Panc1 (cell line): ENCODE measurements at regions not wholly inside any gene's neighbourhood (a gene's known extent, or its start where the extent isn't known, plus 50 kb on each side); places are given as distances from the start of the nearest gene placed in this dataset.

Source experiments
- ATAC-seq: fragments of 200-7000 bp; cut with Tn5 transposase; 2 replicates; pipeline ENCODE4 v1.9.1; 2020; ENCODE audit warnings: mild to moderate bottlenecking, moderate library complexity
- BruUV-seq: library from RNA; stranded (reverse); fragments of 400-500 nt; replicated peaks from 2 replicates; lab custom pipeline; 2021; lab: Mats Ljungman, UMichigan
- CTCF ChIA-PET: fragments of 300-600 bp; sonication (Branson Sonifier 250); formaldehyde crosslinking; loops from one replicate; lab custom pipeline; 2022; ENCODE audit warnings: antibody characterized with exemption; lab: Charles Lee
- POLR2A ChIA-PET: fragments of 300-600 bp; sonication (Branson Sonifier 250); formaldehyde crosslinking; loops from one replicate; lab custom pipeline; 2022; ENCODE audit warnings: antibody characterized with exemption; lab: Charles Lee
- DNase-seq: peaks from one replicate; pipeline ENCODE4 v3.0.0-alpha.2; 2010; ENCODE audit warnings: low read depth, low spot score
- H3K27ac ChIP-seq: 2 replicates; pipeline ENCODE4 v1.5.1; 2011; ENCODE audit warnings: mild to moderate bottlenecking, low read length, inconsistent platforms
- H3K27me3 ChIP-seq: fragments of 200-500 bp; sonication (Bioruptor generic); 2 replicates; pipeline ENCODE4 v1.6.0; 2014; ENCODE audit warnings: low read length, inconsistent platforms; ENCODE audit not compliant: control insufficient read depth, insufficient read depth
- H3K36me3 ChIP-seq: fragments of 200-500 bp; sonication (Bioruptor generic); 2 replicates; pipeline ENCODE4 v1.5.1; 2014; ENCODE audit warnings: inconsistent platforms, mild to moderate bottlenecking, low read length, moderate library complexity; ENCODE audit not compliant: control insufficient read depth, insufficient read depth
- H3K4me1 ChIP-seq: 2 replicates; pipeline ENCODE4 v1.5.1; 2011; ENCODE audit warnings: inconsistent platforms, mild to moderate bottlenecking, low read length, moderate library complexity; ENCODE audit not compliant: control insufficient read depth, insufficient read depth
- H3K4me3 ChIP-seq, 2 experiments: 2 replicates each; pipeline ENCODE4 v1.5.1; 2011 to 2012; ENCODE audit warnings: low read depth in 2 of 2, low read length in 2 of 2, mild to moderate bottlenecking in 2 of 2, inconsistent platforms in 1 of 2, moderate library complexity in 1 of 2
- H3K9me3 ChIP-seq: fragments of 200-500 bp; sonication (Bioruptor generic); 2 replicates; pipeline ENCODE4 v1.5.1; 2014; ENCODE audit warnings: low read depth, mild to moderate bottlenecking, inconsistent platforms, low read length, moderate library complexity; ENCODE audit not compliant: control insufficient read depth, insufficient read depth
- CTCF ChIP-seq: fragments of 450-650 bp; IDR thresholded peaks from 2 replicates; pipeline ENCODE4 v1.5.1; 2017; ENCODE audit warnings: mild to moderate bottlenecking
- POLR2AphosphoS5 ChIP-seq: IDR thresholded peaks from 2 replicates; pipeline ENCODE4 v1.6.1; 2012; ENCODE audit warnings: mild to moderate bottlenecking, low read depth, low read length, moderate library complexity
- REST ChIP-seq, 2 experiments: IDR thresholded peaks; 2 replicates each; pipeline ENCODE4 v1.6.1; 2011 to 2012; ENCODE audit warnings: low read depth in 2 of 2, control low read depth in 1 of 2, low read length in 1 of 2, mild to moderate bottlenecking in 1 of 2, moderate library complexity in 1 of 2; ENCODE audit not compliant: insufficient read depth in 1 of 2
- SIN3A ChIP-seq: IDR thresholded peaks from 2 replicates; pipeline ENCODE4 v1.6.1; 2012; ENCODE audit warnings: low read depth, mild to moderate bottlenecking, low read length, moderate library complexity, borderline replicate concordance; ENCODE audit not compliant: insufficient read depth
- TCF7L2 ChIP-seq: IDR thresholded peaks from 2 replicates; pipeline ENCODE4 v1.6.1; 2011; ENCODE audit warnings: mild to moderate bottlenecking, low read depth, low read length, inconsistent platforms
- in situ Hi-C: cut with HindIII; loops from 2 replicates; pipeline ENCODE4 v1.10.0; 2016; ENCODE audit warnings: low sequenced_read_pairs, low pct_unique_long_range_greater_than_20kb
- intact Hi-C: fragments of 100-400 bp; cut with micrococcal nuclease; formaldehyde crosslinking; loops from one replicate; pipeline ENCODE4 v1.10.0; 2022; ENCODE audit not compliant: unreplicated experiment

GRCh38 chr10:83691791-83692596, 447.3 kb upstream of the GHITM start:
- H3K4me1 ChIP-seq = no peaks in the 10 kb centered on the region
- in situ Hi-C loops = no loop called here
- ChIA-PET POLR2A (no interaction called here), CTCF (no interaction called here)
- ATAC-seq (no peak), DNase-seq (no peak)
- no peak overlapping the region for H3K27ac ChIP-seq
- H3K9me3 ChIP-seq = 0 out of 2 replicates have a peak, but pooled peaks cover 3% of the 10 kb centered on the region
- no peak overlapping the region for H3K4me3 ChIP-seq
- no TSS peak for BruUV-seq
- no peaks in the 10 kb centered on the region for H3K27me3 ChIP-seq
- intact Hi-C loops = no loop called here
- H3K36me3 ChIP-seq = no peaks in the 10 kb centered on the region
- TF ChIP-seq REST (IDR thresholded peaks at IDR 0.05; ENCODE audit: insufficient read depth in 1 of 2, low read depth in 2 of 2, low read length in 1 of 2) (no peak), POLR2AphosphoS5 (no peak), CTCF (no peak), SIN3A (no peak), TCF7L2 (no peak)

- no peak overlapping the region for H3K4me3 ChIP-seq
- ChIA-PET CTCF (no interaction called here), POLR2A (no interaction called here)
- no peak overlapping the region for H3K27ac ChIP-seq
- H3K4me1 ChIP-seq = no peaks in the 10 kb centered on the region
- intact Hi-C loops (no loop called here), in situ Hi-C loops (no loop called here)
- no TSS peak for BruUV-seq
- no peaks in the 10 kb centered on the region for H3K36me3 ChIP-seq
- TF ChIP-seq TCF7L2 (no peak), POLR2AphosphoS5 (no peak), CTCF (no peak), REST (IDR thresholded peaks at IDR 0.05; ENCODE audit: insufficient read depth in 1 of 2, low read depth in 2 of 2, low read length in 1 of 2) (no peak), SIN3A (no peak)
- DNase-seq (no peak), ATAC-seq (no peak)
- no peaks in the 10 kb centered on the region for H3K27me3 ChIP-seq
- H3K9me3 ChIP-seq = no peaks in the 10 kb centered on the region; the same call in 1 of the 2 replicates
Observed at GRCh38 chr10:83698899-83699298, 440.4 kb upstream of the GHITM start.
